GM19238 (cell line): ENCODE measurements at regions not wholly inside any gene's neighbourhood (a gene's known extent, or its start where the extent isn't known, plus 50 kb on each side); places are given as distances from the start of the nearest gene placed in this dataset.

ENCODE experiments used
- DNase-seq: peaks from one replicate; pipeline ENCODE4 v3.0.0; 2011; ENCODE audit warnings: low spot score; ENCODE audit not compliant: insufficient read length

- no peak for DNase-seq
Observed at GRCh38 chr2:128770143-128771085, 451.7 kb upstream of the HS6ST1 start.

GRCh38 chr2:128771401-128771800 lies 452.7 kb upstream of the HS6ST1 start:
- DNase-seq: no peak

GRCh38 chr2:128772671-128773070 lies 454.0 kb upstream of the HS6ST1 start:
- no peak for DNase-seq

GRCh38 chr2:128773641-128774319 lies 455.1 kb upstream of the HS6ST1 start:
- DNase-seq: no peak

GRCh38 chr2:128774320-128775216 lies 455.9 kb upstream of the HS6ST1 start:
- DNase-seq: no peak

GRCh38 chr2:128775217-128775913 lies 456.7 kb upstream of the HS6ST1 start:
- no peak for DNase-seq

GRCh38 chr2:128775914-128776285 lies 457.2 kb upstream of the HS6ST1 start:
- DNase-seq: no peak

GRCh38 chr2:128776461-128777195 lies 458.0 kb upstream of the HS6ST1 start:
- no peak for DNase-seq

GRCh38 chr2:128777196-128778035 lies 458.7 kb upstream of the HS6ST1 start:
- no peak for DNase-seq

- DNase-seq: no peak
Observed at GRCh38 chr2:128778843-128779242, 460.2 kb upstream of the HS6ST1 start.

GRCh38 chr2:128779301-128780095 lies 460.8 kb upstream of the HS6ST1 start:
- no peak for DNase-seq

GRCh38 chr2:128780434-128781080 lies 461.9 kb upstream of the HS6ST1 start:
- no peak for DNase-seq

- DNase-seq: no peak
Observed at GRCh38 chr2:128781166-128781565, 462.5 kb upstream of the HS6ST1 start.

GRCh38 chr2:128781585-128782385 lies 463.1 kb upstream of the HS6ST1 start:
- no peak for DNase-seq

GRCh38 chr2:128782411-128783192 lies 463.9 kb upstream of the HS6ST1 start:
- no peak for DNase-seq

- DNase-seq: no peak
Observed at GRCh38 chr2:128783193-128783671, 464.6 kb upstream of the HS6ST1 start.
